IMR-90 (cell line): ENCODE measurements at regions not wholly inside any gene's neighbourhood (a gene's known extent, or its start where the extent isn't known, plus 50 kb on each side); places are given as distances from the start of the nearest gene placed in this dataset.

Experiments
- ATAC-seq: fragments of 200-7000 bp; cut with Tn5 transposase; 2 replicates; pipeline ENCODE4 v1.9.1; 2020; ENCODE audit warnings: low read depth, mild to moderate bottlenecking, moderate library complexity
- BruUV-seq: library from RNA; stranded (reverse); fragments of 400-500 nt; replicated peaks from 2 replicates; lab custom pipeline; 2021; lab: Mats Ljungman, UMichigan
- CTCF ChIA-PET: fragments of 300-600 bp; formaldehyde crosslinking; extraction: SDS; loops from one replicate; lab custom pipeline; 2021; ENCODE audit warnings: antibody characterized with exemption; lab: Yijun Ruan, JAX
- POLR2A ChIA-PET: fragments of 300-600 bp; sonication (Branson Sonifier 250); formaldehyde crosslinking; loops from one replicate; lab custom pipeline; 2022; ENCODE audit warnings: antibody characterized with exemption; ENCODE audit not compliant: unreplicated experiment; lab: Charles Lee
- DNase-seq: peaks from one replicate; pipeline ENCODE4 v3.0.0; 2013
- H2AFZ ChIP-seq: replicated peaks from 2 replicates; pipeline ENCODE3; 2013; ENCODE audit warnings: low read length, mild to moderate bottlenecking; ENCODE audit not compliant: poor library complexity
- H2AK5ac ChIP-seq: 2 replicates; pipeline ENCODE4 v1.6.1; 2013; ENCODE audit warnings: low read depth, low read length, inconsistent platforms
- H2AK9ac ChIP-seq: replicated peaks from 2 replicates; pipeline ENCODE3; 2013; ENCODE audit warnings: mild to moderate bottlenecking, low read depth, low read length, moderate library complexity; ENCODE audit not compliant: poor library complexity
- H2BK120ac ChIP-seq: 2 replicates; pipeline ENCODE4 v1.6.1; 2013; ENCODE audit warnings: low read depth, low read length, inconsistent platforms
- H2BK15ac ChIP-seq: 3 replicates; pipeline ENCODE4 v1.6.1; 2013; ENCODE audit warnings: low read depth, low read length, inconsistent platforms
- H2BK20ac ChIP-seq: 2 replicates; pipeline ENCODE4 v1.6.1; 2013; ENCODE audit warnings: low read depth, mild to moderate bottlenecking, inconsistent platforms, low read length, moderate library complexity
- H2BK5ac ChIP-seq: 2 replicates; pipeline ENCODE4 v1.6.1; 2013; ENCODE audit warnings: mild to moderate bottlenecking, low read depth, low read length, inconsistent platforms; ENCODE audit not compliant: poor library complexity, severe bottlenecking
- H3K14ac ChIP-seq: replicated peaks from 2 replicates; pipeline ENCODE4 v1.6.1; 2013; ENCODE audit warnings: low read depth, low read length, inconsistent platforms
- H3K18ac ChIP-seq: 2 replicates; pipeline ENCODE4 v1.6.1; 2013; ENCODE audit warnings: low read depth, low read length, control low read depth
- H3K23ac ChIP-seq: 2 replicates; pipeline ENCODE4 v1.6.1; 2013; ENCODE audit warnings: low read depth, low read length, inconsistent platforms
- H3K27ac ChIP-seq: 2 replicates; pipeline ENCODE4 v1.5.1; 2013; ENCODE audit warnings: mild to moderate bottlenecking, control low read depth, low read length; ENCODE audit not compliant: insufficient read depth
- H3K27me3 ChIP-seq: 2 replicates; pipeline ENCODE4 v1.6.1; 2013; ENCODE audit warnings: low read length; ENCODE audit not compliant: control insufficient read depth, insufficient read depth
- H3K36me3 ChIP-seq: 2 replicates; pipeline ENCODE4 v1.6.1; 2013; ENCODE audit warnings: low read length, mixed read lengths; ENCODE audit not compliant: control insufficient read depth, insufficient read depth
- H3K4ac ChIP-seq: 2 replicates; pipeline ENCODE4 v1.6.1; 2013; ENCODE audit warnings: low read depth, low read length, inconsistent platforms
- H3K4me1 ChIP-seq: 2 replicates; pipeline ENCODE4 v1.6.1; 2013; ENCODE audit warnings: low read length, mixed read lengths; ENCODE audit not compliant: control insufficient read depth, insufficient read depth
- H3K4me2 ChIP-seq: 2 replicates; pipeline ENCODE4 v1.6.1; 2013; ENCODE audit warnings: low read depth, mild to moderate bottlenecking, control low read depth, low read length, moderate library complexity
- H3K4me3 ChIP-seq: 2 replicates; pipeline ENCODE4 v1.5.1; 2013; ENCODE audit warnings: low read depth, mild to moderate bottlenecking, control low read depth, low read length, moderate library complexity; ENCODE audit not compliant: insufficient read depth
- H3K56ac ChIP-seq: 2 replicates; pipeline ENCODE4 v1.6.1; 2013; ENCODE audit warnings: low read length, inconsistent platforms; ENCODE audit not compliant: insufficient read depth; ENCODE audit errors: extremely low read depth
- H3K79me1 ChIP-seq, 2 experiments: 2 replicates each; pipeline ENCODE4 v1.6.1; 2013; ENCODE audit warnings: low read length in 2 of 2, inconsistent platforms in 1 of 2, low read depth in 1 of 2
- H3K9ac ChIP-seq: 2 replicates; pipeline ENCODE4 v1.6.1; 2013; ENCODE audit warnings: low read depth, low read length, control low read depth
- H3K9me1 ChIP-seq: 2 replicates; pipeline ENCODE4 v1.6.1; 2013; ENCODE audit warnings: low read length, inconsistent platforms; ENCODE audit not compliant: insufficient read depth
- H3K9me3 ChIP-seq: 2 replicates; pipeline ENCODE4 v1.6.1; 2013; ENCODE audit warnings: low read length; ENCODE audit not compliant: control insufficient read depth, insufficient read depth
- H4K20me1 ChIP-seq: 2 replicates; pipeline ENCODE4 v1.6.1; 2013; ENCODE audit warnings: low read length, inconsistent platforms; ENCODE audit not compliant: insufficient read depth
- H4K5ac ChIP-seq: 2 replicates; pipeline ENCODE4 v1.6.1; 2013; ENCODE audit warnings: mild to moderate bottlenecking, low read depth, low read length, control low read depth
- H4K8ac ChIP-seq, 2 experiments: 2 replicates each; pipeline ENCODE4 v1.6.1; 2013; ENCODE audit warnings: low read depth in 2 of 2, low read length in 2 of 2, control low read depth in 1 of 2, inconsistent platforms in 1 of 2
- H4K91ac ChIP-seq: 2 replicates; pipeline ENCODE4 v1.6.1; 2013; ENCODE audit warnings: low read depth, low read length, inconsistent platforms; ENCODE audit not compliant: insufficient read depth
- BHLHE40 ChIP-seq: fragments of 150-350 bp; IDR thresholded peaks from 2 replicates; pipeline ENCODE4 v1.6.1; 2016; ENCODE audit warnings: mild to moderate bottlenecking, low read depth, low read length
- CHD1 ChIP-seq: IDR thresholded peaks from 2 replicates; pipeline ENCODE4 v1.6.1; 2012; ENCODE audit warnings: low read depth, low read length, improper control_type of control experiment
- MXI1 ChIP-seq: IDR thresholded peaks from 2 replicates; pipeline ENCODE4 v1.6.1; 2012; ENCODE audit warnings: low read depth, mild to moderate bottlenecking, low read length, moderate library complexity, borderline replicate concordance
- POLR2A ChIP-seq: IDR thresholded peaks from 2 replicates; pipeline ENCODE4 v1.6.1; 2012; ENCODE audit warnings: mild to moderate bottlenecking, low read depth, low read length
- RFX5 ChIP-seq: IDR thresholded peaks from 2 replicates; pipeline ENCODE4 v1.8.0; 2012; ENCODE audit warnings: low read depth, mild to moderate bottlenecking, low read length, moderate library complexity
- SMC3 ChIP-seq: fragments of 150-350 bp; IDR thresholded peaks from 2 replicates; pipeline ENCODE4 v1.6.1; 2016; ENCODE audit warnings: low read depth, mild to moderate bottlenecking, antibody characterized with exemption, low read length, moderate library complexity
- WGBS, 2 experiments: methylation state at CpG; one replicate each; pipeline versions ENCODE4 v1.1.5 to v1.1.7; 2013; ENCODE audit warnings: missing lambda C conversion rate in 2 of 2; ENCODE audit not compliant: insufficient read length in 1 of 2; ENCODE audit errors: extremely low coverage in 2 of 2; 5-methylcytosine and 5-hydroxymethylcytosine counted together
- dilution Hi-C: fragments of 300-500 bp; cut with HindIII; formaldehyde crosslinking; loops from one replicate; pipeline ENCODE4 v1.14.3; 2018; ENCODE audit warnings: low sequenced_read_pairs; ENCODE audit not compliant: unreplicated experiment
- in situ Hi-C: fragments of 300-500 bp; cut with MboI; formaldehyde crosslinking; loops from 3 replicates; pipeline ENCODE4 v1.14.3; 2019; ENCODE audit warnings: low sequenced_read_pairs, inconsistent platforms, mixed read lengths
- intact Hi-C: fragments of 100-400 bp; cut with micrococcal nuclease; formaldehyde crosslinking; loops from 2 replicates; pipeline ENCODE4 v1.10.0; 2022
- TF ChIP-seq, protein P1 (sequence below): fragments of 150-350 bp; IDR thresholded peaks from 2 replicates; pipeline ENCODE4 v1.6.1; 2017; ENCODE audit warnings: mild to moderate bottlenecking, antibody characterized with exemption, low read length, low read depth

DNA sequence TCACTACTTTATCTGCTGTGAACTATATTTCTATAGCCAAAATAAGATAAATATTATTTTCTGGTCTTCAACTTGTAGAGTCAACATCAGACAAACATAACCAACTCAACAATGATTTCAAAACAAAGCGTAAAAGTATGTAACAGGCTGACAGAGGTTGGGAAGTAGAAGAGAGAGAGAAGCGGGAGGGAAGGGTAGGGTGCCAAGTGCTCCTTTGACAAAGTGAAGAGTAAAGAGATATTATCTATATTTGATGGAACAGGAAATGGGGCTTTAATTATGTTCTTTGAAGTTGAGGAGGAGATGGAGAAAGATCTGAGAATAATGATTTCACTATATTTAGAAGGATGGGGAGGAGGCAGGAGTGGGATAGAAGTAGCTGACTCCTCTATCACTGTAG is 70.1 kb downstream of the DNTTIP2 start:
- ATAC-seq (no peak), DNase-seq (no peak)
- H3K9me3 ChIP-seq = no peaks in the 10 kb centered on the region
- H2AK5ac ChIP-seq = no peak overlapping the region; the same call in 1 of the 2 replicates
- H4K20me1 ChIP-seq = no peaks in the 10 kb centered on the region
- no peak overlapping the region for H3K27ac ChIP-seq
- H3K56ac ChIP-seq = no peak overlapping the region
- dilution Hi-C loops (no loop called here), intact Hi-C loops (no loop called here), in situ Hi-C loops (no loop called here)
- no peak overlapping the region for H3K14ac ChIP-seq
- no peak overlapping the region for H3K4ac ChIP-seq
- no peak overlapping the region for H2BK15ac ChIP-seq
- no peaks in the 10 kb centered on the region for H3K36me3 ChIP-seq
- no CpG with 5 or more reads among the region's 2 CpGs for WGBS, 2 experiments
- H3K27me3 ChIP-seq = no peaks in the 10 kb centered on the region
- H3K9ac ChIP-seq = no peak overlapping the region
- H2AFZ ChIP-seq = no peak overlapping the region
- no peak overlapping the region for H4K91ac ChIP-seq
- no peak overlapping the region for H2BK20ac ChIP-seq
- no peak overlapping the region for H4K5ac ChIP-seq
- H3K4me1 ChIP-seq = peaks cover 6% of the 10 kb centered on the region
- H2BK120ac ChIP-seq = no peak overlapping the region
- no peak overlapping the region for H3K4me3 ChIP-seq
- ChIA-PET CTCF (no interaction called here), POLR2A (no interaction called here)
- no peak overlapping the region for H4K8ac ChIP-seq
- H3K79me1 ChIP-seq = peaks cover 0 to 13% of the 10 kb centered on the region in 2 experiments; a peak in 2 of 4 replicates
- H3K9me1 ChIP-seq = peaks cover 8% of the 10 kb centered on the region
- H2BK5ac ChIP-seq = no peak overlapping the region
- H3K4me2 ChIP-seq = no peak overlapping the region
- H2AK9ac ChIP-seq = no peak overlapping the region
- no peak overlapping the region for H3K18ac ChIP-seq
- BruUV-seq = no TSS peak
- TF ChIP-seq CHD1 (no peak), MXI1 (no peak), POLR2A (no peak), SMC3 (no peak), RFX5 (no peak), BHLHE40 (no peak)
- TF ChIP-seq, protein P1, sequence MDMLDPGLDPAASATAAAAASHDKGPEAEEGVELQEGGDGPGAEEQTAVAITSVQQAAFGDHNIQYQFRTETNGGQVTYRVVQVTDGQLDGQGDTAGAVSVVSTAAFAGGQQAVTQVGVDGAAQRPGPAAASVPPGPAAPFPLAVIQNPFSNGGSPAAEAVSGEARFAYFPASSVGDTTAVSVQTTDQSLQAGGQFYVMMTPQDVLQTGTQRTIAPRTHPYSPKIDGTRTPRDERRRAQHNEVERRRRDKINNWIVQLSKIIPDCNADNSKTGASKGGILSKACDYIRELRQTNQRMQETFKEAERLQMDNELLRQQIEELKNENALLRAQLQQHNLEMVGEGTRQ = no peak
- H3K23ac ChIP-seq = no peak overlapping the region
